GM23338 (cell line): ENCODE measurements at regions not wholly inside any gene's neighbourhood (a gene's known extent, or its start where the extent isn't known, plus 50 kb on each side); places are given as distances from the start of the nearest gene placed in this dataset.

Source experiments
- ATAC-seq: fragments of 200-7000 bp; cut with Tn5 transposase; 3 replicates; pipeline ENCODE4 v1.9.1; 2020
- DNase-seq: peaks from one replicate; pipeline ENCODE4 v3.0.0-alpha.2; 2015; ENCODE audit warnings: low spot score
- H2AFZ ChIP-seq: fragments of 200-600 bp; sonication (generic); 2 replicates; pipeline ENCODE4 v1.8.0; 2016; ENCODE audit warnings: antibody characterized with exemption, mild to moderate bottlenecking, moderate library complexity
- H3F3A ChIP-seq: fragments of 200-600 bp; sonication (generic); replicated peaks from 2 replicates; pipeline ENCODE4 v1.8.0; 2017; ENCODE audit warnings: antibody characterized with exemption, mixed run types, low read depth
- H3K27ac ChIP-seq: fragments of 200-600 bp; sonication (generic); 2 replicates; pipeline ENCODE4 v1.6.1; 2016; ENCODE audit warnings: low read depth
- H3K27me3 ChIP-seq: fragments of 200-600 bp; sonication (generic); 2 replicates; pipeline ENCODE4 v1.8.0; 2016; ENCODE audit warnings: mild to moderate bottlenecking, mixed run types, moderate library complexity; ENCODE audit not compliant: insufficient read depth
- H3K36me3 ChIP-seq: fragments of 200-600 bp; sonication (generic); 2 replicates; pipeline ENCODE4 v1.8.0; 2016; ENCODE audit warnings: mild to moderate bottlenecking; ENCODE audit not compliant: insufficient read depth
- H3K4me1 ChIP-seq: fragments of 200-600 bp; sonication (generic); 2 replicates; pipeline ENCODE4 v1.8.0; 2016; ENCODE audit warnings: mild to moderate bottlenecking, moderate library complexity; ENCODE audit not compliant: insufficient read depth
- H3K4me2 ChIP-seq: fragments of 200-600 bp; sonication (generic); 2 replicates; pipeline ENCODE4 v1.7.1; 2017; ENCODE audit warnings: mixed run types
- H3K4me3 ChIP-seq: fragments of 200-600 bp; sonication (generic); 2 replicates; pipeline ENCODE4 v1.6.1; 2016; ENCODE audit warnings: mixed run types
- H3K79me2 ChIP-seq: fragments of 200-600 bp; sonication (generic); replicated peaks from 2 replicates; pipeline ENCODE4 v1.8.0; 2017; ENCODE audit warnings: mild to moderate bottlenecking; ENCODE audit not compliant: insufficient read depth
- H3K9me2 ChIP-seq: fragments of 200-600 bp; sonication (generic); 2 replicates; pipeline ENCODE4 v1.8.0; 2017; ENCODE audit not compliant: insufficient read depth
- H4K20me1 ChIP-seq: fragments of 200-600 bp; sonication (generic); replicated peaks from 2 replicates; pipeline ENCODE4 v1.8.0; 2017; ENCODE audit warnings: mild to moderate bottlenecking; ENCODE audit not compliant: insufficient read depth
- H3K27ac Mint-ChIP-seq: 2 replicates; pipeline ENCODE4 v1.8.0; 2020; ENCODE audit warnings: inconsistent platforms, mild to moderate bottlenecking, moderate library complexity, mixed read lengths
- H3K27me3 Mint-ChIP-seq: 3 replicates; pipeline ENCODE4 v1.8.0; 2022; ENCODE audit warnings: low read depth, mild to moderate bottlenecking, moderate library complexity, mixed read lengths, inconsistent platforms; ENCODE audit not compliant: insufficient read depth, poor library complexity
- H3K36me3 Mint-ChIP-seq: 3 replicates; pipeline ENCODE4 v1.8.0; 2021; ENCODE audit warnings: low read depth, mild to moderate bottlenecking, inconsistent platforms, moderate library complexity, mixed read lengths
- H3K4me1 Mint-ChIP-seq: 3 replicates; pipeline ENCODE4 v1.8.0; 2020; ENCODE audit warnings: mild to moderate bottlenecking, inconsistent platforms, mixed read lengths
- H3K4me3 Mint-ChIP-seq: 3 replicates; pipeline ENCODE4 v1.8.0; 2021; ENCODE audit warnings: moderate library complexity, mild to moderate bottlenecking, inconsistent platforms, mixed read lengths
- H3K9me3 Mint-ChIP-seq: 3 replicates; pipeline ENCODE4 v1.8.0; 2020; ENCODE audit warnings: moderate library complexity, mild to moderate bottlenecking, inconsistent platforms, mixed read lengths
- CREB1 ChIP-seq: fragments of 250-450 bp; sonication (Bioruptor Pico); IDR thresholded peaks from 2 replicates; pipeline ENCODE4 v1.5.0; 2020; ENCODE audit warnings: low read depth, mild to moderate bottlenecking, moderate library complexity
- CTCF ChIP-seq, 2 experiments: fragments of 200-600 bp in 1 of 2; sonication (generic) in 1 of 2; conservative IDR thresholded peaks; 2 replicates each; pipeline versions ENCODE4 v1.5.1 to v1.6.1; 2016 to 2017; ENCODE audit warnings: antibody characterized with exemption in 2 of 2, low read depth in 2 of 2, mild to moderate bottlenecking in 2 of 2, moderate library complexity in 1 of 2
- EZH2 ChIP-seq: fragments of 200-600 bp; sonication (generic); IDR thresholded peaks from one replicate; pipeline ENCODE4 v1.8.0; 2017; ENCODE audit warnings: antibody characterized with exemption, mild to moderate bottlenecking, low read depth; ENCODE audit not compliant: unreplicated experiment
- EZH2phosphoT487 ChIP-seq: fragments of 200-600 bp; sonication (generic); IDR thresholded peaks from one replicate; pipeline ENCODE4 v1.8.1; 2018; ENCODE audit warnings: antibody characterized with exemption; ENCODE audit not compliant: unreplicated experiment
- JUNB ChIP-seq: IDR thresholded peaks from one replicate; pipeline ENCODE4 v1.6.1; 2016; ENCODE audit warnings: antibody characterized with exemption; ENCODE audit not compliant: unreplicated experiment
- NANOG ChIP-seq: IDR thresholded peaks from 2 replicates; pipeline ENCODE4 v1.6.1; 2016; ENCODE audit warnings: antibody characterized with exemption, borderline replicate concordance
- POLR2AphosphoS5 ChIP-seq: IDR thresholded peaks from 2 replicates; pipeline ENCODE4 v1.6.1; 2016; ENCODE audit warnings: antibody characterized with exemption, low read depth
- STAT1 ChIP-seq: IDR thresholded peaks from one replicate; pipeline ENCODE4 v1.6.1; 2016; ENCODE audit warnings: antibody characterized with exemption; ENCODE audit not compliant: unreplicated experiment
- ZNF114 ChIP-seq: fragments of 250-450 bp; sonication (Bioruptor Pico); IDR thresholded peaks from 2 replicates; pipeline ENCODE4 v1.5.0; 2020; ENCODE audit warnings: mild to moderate bottlenecking, moderate library complexity
- ZNF331 ChIP-seq: fragments of 250-450 bp; sonication (Bioruptor Pico); IDR thresholded peaks from 2 replicates; pipeline ENCODE4 v1.5.0; 2020; ENCODE audit warnings: low read depth, mild to moderate bottlenecking, moderate library complexity
- ZNF462 ChIP-seq: fragments of 250-450 bp; sonication (Bioruptor Pico); IDR thresholded peaks from 2 replicates; pipeline ENCODE4 v1.5.0; 2020; ENCODE audit warnings: mild to moderate bottlenecking, moderate library complexity
- TF ChIP-seq, protein P1 (sequence below): IDR thresholded peaks from 2 replicates; pipeline ENCODE4 v1.6.1; 2016; ENCODE audit warnings: antibody characterized with exemption
- TF ChIP-seq, protein P2 (sequence below): IDR thresholded peaks from one replicate; pipeline ENCODE4 v1.6.1; 2018; ENCODE audit warnings: antibody characterized with exemption; ENCODE audit not compliant: unreplicated experiment

DNA sequence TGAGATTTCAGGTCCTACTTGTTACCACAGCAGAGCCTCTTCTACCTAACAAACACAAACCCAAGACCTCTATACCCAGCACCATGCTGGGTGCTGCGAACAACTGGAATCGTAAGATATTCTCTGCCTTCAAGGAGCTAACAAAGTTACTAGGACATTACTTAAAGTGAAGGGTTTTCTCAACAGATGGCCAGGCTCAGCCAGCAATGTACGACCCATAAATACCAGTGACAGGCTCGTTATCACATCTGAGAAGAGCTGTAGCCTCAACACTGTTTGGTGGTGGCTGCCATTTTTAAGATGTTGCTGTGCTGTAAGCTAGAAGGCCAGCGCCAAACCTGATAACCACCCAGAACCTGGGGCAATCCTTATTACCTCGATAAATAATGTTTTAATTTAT lies 406.5 kb downstream of the KIF16B start:
- no peak for ATAC-seq

More for the DNA sequence above, 406.5 kb downstream of the KIF16B start:
- Mint-ChIP-seq H3K4me3 (no peak overlapping the region), H3K4me1 (peaks cover 2% of the 10 kb centered on the region; the same call in 2 of the 3 replicates), H3K9me3 (no peaks in the 10 kb centered on the region), H3K27ac (no peak overlapping the region), H3K36me3 (no peaks in the 10 kb centered on the region), H3K27me3 (no peaks in the 10 kb centered on the region)
- Histone ChIP-seq H3K27me3 (no peaks in the 10 kb centered on the region), H3K9me2 (peaks cover 30% of the 10 kb centered on the region), H3K4me2 (no peak overlapping the region), H3K4me1 (no peaks in the 10 kb centered on the region), H3F3A (no peaks in the 10 kb centered on the region), H4K20me1 (no peaks in the 10 kb centered on the region), H3K27ac (no peak overlapping the region), H3K36me3 (no peaks in the 10 kb centered on the region), H3K79me2 (no peaks in the 10 kb centered on the region), H2AFZ (no peak overlapping the region), H3K4me3 (no peak overlapping the region)
- no peak for TF ChIP-seq NANOG
- TF ChIP-seq ZNF462 (CRISPR knock-in tag): no peak
- no peak for TF ChIP-seq STAT1
- TF ChIP-seq EZH2phosphoT487: no peak
- TF ChIP-seq CREB1 (CRISPR knock-in tag): no peak
- TF ChIP-seq ZNF331: no peak
- TF ChIP-seq, protein P1, sequence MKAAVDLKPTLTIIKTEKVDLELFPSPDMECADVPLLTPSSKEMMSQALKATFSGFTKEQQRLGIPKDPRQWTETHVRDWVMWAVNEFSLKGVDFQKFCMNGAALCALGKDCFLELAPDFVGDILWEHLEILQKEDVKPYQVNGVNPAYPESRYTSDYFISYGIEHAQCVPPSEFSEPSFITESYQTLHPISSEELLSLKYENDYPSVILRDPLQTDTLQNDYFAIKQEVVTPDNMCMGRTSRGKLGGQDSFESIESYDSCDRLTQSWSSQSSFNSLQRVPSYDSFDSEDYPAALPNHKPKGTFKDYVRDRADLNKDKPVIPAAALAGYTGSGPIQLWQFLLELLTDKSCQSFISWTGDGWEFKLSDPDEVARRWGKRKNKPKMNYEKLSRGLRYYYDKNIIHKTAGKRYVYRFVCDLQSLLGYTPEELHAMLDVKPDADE: no peak
- no peak for TF ChIP-seq CTCF (conservative IDR thresholded peaks at IDR 0.05; ENCODE audit: low read depth in 2 of 2)
- TF ChIP-seq EZH2: no peak
- no peak for TF ChIP-seq ZNF114 (CRISPR knock-in tag)
- TF ChIP-seq POLR2AphosphoS5: no peak
- TF ChIP-seq, protein P2, sequence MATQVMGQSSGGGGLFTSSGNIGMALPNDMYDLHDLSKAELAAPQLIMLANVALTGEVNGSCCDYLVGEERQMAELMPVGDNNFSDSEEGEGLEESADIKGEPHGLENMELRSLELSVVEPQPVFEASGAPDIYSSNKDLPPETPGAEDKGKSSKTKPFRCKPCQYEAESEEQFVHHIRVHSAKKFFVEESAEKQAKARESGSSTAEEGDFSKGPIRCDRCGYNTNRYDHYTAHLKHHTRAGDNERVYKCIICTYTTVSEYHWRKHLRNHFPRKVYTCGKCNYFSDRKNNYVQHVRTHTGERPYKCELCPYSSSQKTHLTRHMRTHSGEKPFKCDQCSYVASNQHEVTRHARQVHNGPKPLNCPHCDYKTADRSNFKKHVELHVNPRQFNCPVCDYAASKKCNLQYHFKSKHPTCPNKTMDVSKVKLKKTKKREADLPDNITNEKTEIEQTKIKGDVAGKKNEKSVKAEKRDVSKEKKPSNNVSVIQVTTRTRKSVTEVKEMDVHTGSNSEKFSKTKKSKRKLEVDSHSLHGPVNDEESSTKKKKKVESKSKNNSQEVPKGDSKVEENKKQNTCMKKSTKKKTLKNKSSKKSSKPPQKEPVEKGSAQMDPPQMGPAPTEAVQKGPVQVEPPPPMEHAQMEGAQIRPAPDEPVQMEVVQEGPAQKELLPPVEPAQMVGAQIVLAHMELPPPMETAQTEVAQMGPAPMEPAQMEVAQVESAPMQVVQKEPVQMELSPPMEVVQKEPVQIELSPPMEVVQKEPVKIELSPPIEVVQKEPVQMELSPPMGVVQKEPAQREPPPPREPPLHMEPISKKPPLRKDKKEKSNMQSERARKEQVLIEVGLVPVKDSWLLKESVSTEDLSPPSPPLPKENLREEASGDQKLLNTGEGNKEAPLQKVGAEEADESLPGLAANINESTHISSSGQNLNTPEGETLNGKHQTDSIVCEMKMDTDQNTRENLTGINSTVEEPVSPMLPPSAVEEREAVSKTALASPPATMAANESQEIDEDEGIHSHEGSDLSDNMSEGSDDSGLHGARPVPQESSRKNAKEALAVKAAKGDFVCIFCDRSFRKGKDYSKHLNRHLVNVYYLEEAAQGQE: no peak
- no peak for TF ChIP-seq JUNB
- no peak for DNase-seq
